Fibroblast of villous mesenchyme (primary cell): ENCODE measurements at regions not wholly inside any gene's neighbourhood (a gene's known extent, or its start where the extent isn't known, plus 50 kb on each side); places are given as distances from the start of the nearest gene placed in this dataset.

ENCODE experiments used
- DNase-seq: peaks from one replicate; pipeline ENCODE4 v3.0.0-alpha.2; 2010; ENCODE audit warnings: low read depth
- H3K4me3 ChIP-seq: 2 replicates; pipeline ENCODE4 v1.5.1; 2011; ENCODE audit warnings: low read depth, mild to moderate bottlenecking, low read length
- TF ChIP-seq, protein P1 (sequence below): IDR thresholded peaks from 2 replicates; pipeline ENCODE4 v1.5.1; 2012; ENCODE audit warnings: low read depth, mild to moderate bottlenecking, low read length; ENCODE audit not compliant: insufficient read depth

GRCh38 chr11:20293992-20294391 is 69.5 kb upstream of the HTATIP2 start:
- TF ChIP-seq, protein P1, sequence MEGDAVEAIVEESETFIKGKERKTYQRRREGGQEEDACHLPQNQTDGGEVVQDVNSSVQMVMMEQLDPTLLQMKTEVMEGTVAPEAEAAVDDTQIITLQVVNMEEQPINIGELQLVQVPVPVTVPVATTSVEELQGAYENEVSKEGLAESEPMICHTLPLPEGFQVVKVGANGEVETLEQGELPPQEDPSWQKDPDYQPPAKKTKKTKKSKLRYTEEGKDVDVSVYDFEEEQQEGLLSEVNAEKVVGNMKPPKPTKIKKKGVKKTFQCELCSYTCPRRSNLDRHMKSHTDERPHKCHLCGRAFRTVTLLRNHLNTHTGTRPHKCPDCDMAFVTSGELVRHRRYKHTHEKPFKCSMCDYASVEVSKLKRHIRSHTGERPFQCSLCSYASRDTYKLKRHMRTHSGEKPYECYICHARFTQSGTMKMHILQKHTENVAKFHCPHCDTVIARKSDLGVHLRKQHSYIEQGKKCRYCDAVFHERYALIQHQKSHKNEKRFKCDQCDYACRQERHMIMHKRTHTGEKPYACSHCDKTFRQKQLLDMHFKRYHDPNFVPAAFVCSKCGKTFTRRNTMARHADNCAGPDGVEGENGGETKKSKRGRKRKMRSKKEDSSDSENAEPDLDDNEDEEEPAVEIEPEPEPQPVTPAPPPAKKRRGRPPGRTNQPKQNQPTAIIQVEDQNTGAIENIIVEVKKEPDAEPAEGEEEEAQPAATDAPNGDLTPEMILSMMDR = no peak
- H3K4me3 ChIP-seq = no peak overlapping the region
- no peak for DNase-seq

DNA sequence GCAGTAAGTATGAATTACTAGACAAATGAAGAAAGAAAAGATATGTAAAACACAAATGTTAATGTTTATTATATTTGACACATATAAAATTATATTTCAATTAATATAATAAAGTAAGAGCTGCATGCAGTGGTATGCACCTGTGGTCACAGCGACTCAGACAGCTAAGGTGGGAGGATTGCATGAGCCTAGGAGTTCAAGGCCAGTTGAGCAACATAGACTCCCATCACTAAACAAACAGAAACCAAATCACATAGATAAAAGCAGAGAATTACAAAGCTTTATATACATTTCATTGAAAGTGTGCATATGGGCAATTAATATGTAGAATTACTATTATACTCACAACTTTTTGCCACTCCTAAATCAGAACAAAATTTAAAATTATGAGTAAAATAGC is 70.0 kb upstream of the HTATIP2 start:
- no peak for DNase-seq
- TF ChIP-seq, protein P1 = no peak
- H3K4me3 ChIP-seq = no peak overlapping the region

DNA sequence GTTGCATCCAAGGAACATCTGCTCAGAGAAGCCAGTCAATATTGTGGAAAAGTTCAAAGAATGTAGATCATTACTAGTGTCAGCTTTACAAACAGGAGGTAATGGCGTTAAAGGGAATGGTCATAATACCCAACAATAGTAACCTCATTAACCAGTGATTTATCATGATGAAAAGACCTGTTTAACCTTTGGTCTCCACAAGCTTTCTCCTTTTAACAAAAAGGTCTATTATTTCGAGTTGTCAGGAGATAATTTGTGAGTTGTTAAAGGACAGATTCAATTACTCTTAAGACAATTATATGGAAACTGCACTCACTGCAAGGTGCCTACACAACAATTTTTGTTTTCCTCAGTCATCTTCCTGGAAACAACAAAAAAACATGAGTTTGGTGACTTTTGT is 73.8 kb upstream of the HTATIP2 start:
- H3K4me3 ChIP-seq = no peak overlapping the region
- no peak for DNase-seq
- TF ChIP-seq, protein P1 = no peak

- no peak for DNase-seq
- TF ChIP-seq, protein P1 = no peak
- H3K4me3 ChIP-seq = no peak overlapping the region
These were observed 80.0 kb upstream of the HTATIP2 start for GRCh38 chr11:20283475-20283874.

DNA sequence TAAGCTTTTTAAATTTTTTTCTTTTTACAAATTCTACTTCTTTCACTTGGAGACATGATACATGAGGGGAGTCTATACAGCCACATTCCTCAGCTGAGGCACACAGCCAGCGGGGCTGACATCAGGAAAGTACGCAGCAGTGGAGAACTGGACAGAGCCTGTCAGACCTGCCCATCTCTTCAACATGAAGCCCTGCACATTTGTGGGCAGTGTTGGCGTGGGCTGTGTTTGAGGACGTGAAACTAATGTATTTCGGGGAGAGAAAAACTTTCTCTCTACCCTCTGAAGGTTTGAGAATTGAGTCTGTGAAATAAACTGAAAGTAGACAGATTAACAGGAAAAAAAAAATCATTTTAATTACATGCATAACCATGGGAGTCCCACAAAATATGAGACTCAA is 84.8 kb upstream of the HTATIP2 start:
- TF ChIP-seq, protein P1 = no peak
- DNase-seq = no peak
- H3K4me3 ChIP-seq = no peak overlapping the region

GRCh38 chr11:20277014-20277413 is 86.5 kb upstream of the HTATIP2 start:
- DNase-seq = no peak
- TF ChIP-seq, protein P1 = no peak
- H3K4me3 ChIP-seq = no peak overlapping the region
